Activated naive CD8-positive, alpha-beta T cell treated with anti-CD3 and anti-CD28 coated beads, Interleukin-2, amount 50 U/mL, for 24 hours (primary cell): ENCODE measurements at regions not wholly inside any gene's neighbourhood (a gene's known extent, or its start where the extent isn't known, plus 50 kb on each side); places are given as distances from the start of the nearest gene placed in this dataset.
"Not testable (repeated sequence)": the region's sequence is repeated elsewhere in the genome, so short reads cannot be mapped to it uniquely, and the experiment has no call there.

Experiments used
- ATAC-seq: fragments of 150-1000 bp; cut with Tn5 transposase; one replicate; pipeline ENCODE4 v1.10.0; 2021
- DNase-seq: peaks from one replicate; pipeline ENCODE4 v3.0.0; 2021
- H3K27ac Mint-ChIP-seq: one replicate; pipeline ENCODE4 v1.8.0; 2021; ENCODE audit warnings: mild to moderate bottlenecking, mixed read lengths
- H3K27me3 Mint-ChIP-seq: one replicate; pipeline ENCODE4 v1.8.0; 2021; ENCODE audit warnings: mixed read lengths
- H3K36me3 Mint-ChIP-seq: one replicate; pipeline ENCODE4 v1.8.0; 2021; ENCODE audit warnings: low read depth, mixed read lengths
- H3K4me1 Mint-ChIP-seq: one replicate; pipeline ENCODE4 v1.8.0; 2021; ENCODE audit warnings: mixed read lengths
- H3K4me3 Mint-ChIP-seq: one replicate; pipeline ENCODE4 v1.8.0; 2021; ENCODE audit warnings: mild to moderate bottlenecking, moderate library complexity, mixed read lengths
- H3K9me3 Mint-ChIP-seq: one replicate; pipeline ENCODE4 v1.8.0; 2021; ENCODE audit warnings: mixed read lengths

DNA sequence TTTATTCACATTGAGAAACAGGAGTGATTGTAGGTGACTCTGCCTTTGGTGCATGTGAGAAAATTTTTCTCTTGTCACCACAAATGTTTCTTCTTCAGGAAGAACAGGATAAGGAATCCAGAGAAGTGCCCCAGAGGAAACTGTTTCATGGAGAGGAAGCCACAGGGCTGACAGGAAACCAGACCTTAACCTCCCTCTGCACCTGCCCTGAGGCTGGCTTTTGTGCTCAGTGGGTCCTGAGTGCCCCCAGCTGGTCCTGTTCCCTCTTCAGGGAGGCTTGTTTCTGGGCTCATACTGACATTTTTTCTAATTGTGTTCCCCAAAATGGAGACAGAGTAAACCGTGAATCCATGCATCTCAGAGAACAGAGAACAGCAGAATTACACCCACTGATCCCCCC, 546.3 kb downstream of the GOLGA6L6 start:
- not testable (repeated sequence) for H3K4me3 Mint-ChIP-seq, H3K27me3 Mint-ChIP-seq, H3K36me3 Mint-ChIP-seq, H3K27ac Mint-ChIP-seq, ATAC-seq, DNase-seq, H3K4me1 Mint-ChIP-seq
- peaks cover 13% of the 10 kb centered on the region for H3K9me3 Mint-ChIP-seq

- Mint-ChIP-seq H3K9me3 (peaks cover 20% of the 10 kb centered on the region), H3K27ac (no peak overlapping the region), H3K27me3 (no peaks in the 10 kb centered on the region), H3K36me3 (no peaks in the 10 kb centered on the region), H3K4me1 (no peaks in the 10 kb centered on the region), H3K4me3 (no peak overlapping the region)
- ATAC-seq (no peak), DNase-seq (no peak)
These were observed 549.2 kb downstream of the GOLGA6L6 start for GRCh38 chr15:19992428-19992827.

GRCh38 chr15:19988094-19988660, 553.4 kb downstream of the GOLGA6L6 start:
- DNase-seq (no peak), ATAC-seq (no peak)
- Mint-ChIP-seq H3K9me3 (peaks cover 20% of the 10 kb centered on the region), H3K4me1 (no peaks in the 10 kb centered on the region), H3K27me3 (no peaks in the 10 kb centered on the region), H3K4me3 (no peak overlapping the region), H3K27ac (no peak overlapping the region), H3K36me3 (no peaks in the 10 kb centered on the region)

GRCh38 chr15:19987389-19988048, 554.1 kb downstream of the GOLGA6L6 start:
- Mint-ChIP-seq H3K4me1 (no peaks in the 10 kb centered on the region), H3K27ac (no peak overlapping the region), H3K4me3 (no peak overlapping the region), H3K9me3 (peaks cover 20% of the 10 kb centered on the region), H3K27me3 (no peaks in the 10 kb centered on the region), H3K36me3 (no peaks in the 10 kb centered on the region)
- ATAC-seq = no peak
- DNase-seq = peak; percentile 8

GRCh38 chr15:19984101-19984500, 557.5 kb downstream of the GOLGA6L6 start:
- ATAC-seq (no peak), DNase-seq (no peak)
- H3K9me3 Mint-ChIP-seq = peaks cover 10% of the 10 kb centered on the region
- no peak overlapping the region for H3K27ac Mint-ChIP-seq
- no peaks in the 10 kb centered on the region for H3K4me1 Mint-ChIP-seq
- H3K36me3 Mint-ChIP-seq = no peaks in the 10 kb centered on the region
- H3K27me3 Mint-ChIP-seq = no peaks in the 10 kb centered on the region
- no peak overlapping the region for H3K4me3 Mint-ChIP-seq

DNA sequence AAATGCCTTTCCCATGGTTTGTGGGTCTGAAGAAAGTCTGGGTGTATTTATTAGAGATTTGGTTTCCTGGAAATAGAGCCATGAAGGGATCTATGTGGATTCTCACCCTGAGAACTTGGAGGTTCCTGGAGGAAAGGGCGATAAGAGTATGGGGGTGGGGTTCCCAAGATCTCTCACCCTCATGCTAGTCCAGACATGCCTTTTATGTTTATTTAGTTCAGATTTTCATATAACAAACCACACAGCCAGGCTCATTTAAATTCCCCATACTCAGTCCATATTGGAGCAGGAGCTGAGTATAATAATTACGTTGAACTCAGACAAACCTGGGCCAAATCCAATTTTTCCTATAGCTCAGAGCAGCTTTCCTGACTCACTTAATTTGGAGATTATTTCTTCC, 566.6 kb downstream of the GOLGA6L6 start:
- ATAC-seq = no peak
- Mint-ChIP-seq H3K4me1 (no peaks in the 10 kb centered on the region), H3K4me3 (no peak overlapping the region), H3K36me3 (no peaks in the 10 kb centered on the region), H3K9me3 (peaks cover 8% of the 10 kb centered on the region), H3K27ac (no peak overlapping the region), H3K27me3 (no peaks in the 10 kb centered on the region)
- no peak for DNase-seq

GRCh38 chr15:19973718-19974117, 567.9 kb downstream of the GOLGA6L6 start:
- ATAC-seq = no peak
- H3K9me3 Mint-ChIP-seq = peaks cover 8% of the 10 kb centered on the region
- no peak overlapping the region for H3K4me3 Mint-ChIP-seq
- H3K36me3 Mint-ChIP-seq = no peaks in the 10 kb centered on the region
- no peak overlapping the region for H3K27ac Mint-ChIP-seq
- DNase-seq = peak; percentile 3
- no peaks in the 10 kb centered on the region for H3K4me1 Mint-ChIP-seq
- H3K27me3 Mint-ChIP-seq = no peaks in the 10 kb centered on the region

DNA sequence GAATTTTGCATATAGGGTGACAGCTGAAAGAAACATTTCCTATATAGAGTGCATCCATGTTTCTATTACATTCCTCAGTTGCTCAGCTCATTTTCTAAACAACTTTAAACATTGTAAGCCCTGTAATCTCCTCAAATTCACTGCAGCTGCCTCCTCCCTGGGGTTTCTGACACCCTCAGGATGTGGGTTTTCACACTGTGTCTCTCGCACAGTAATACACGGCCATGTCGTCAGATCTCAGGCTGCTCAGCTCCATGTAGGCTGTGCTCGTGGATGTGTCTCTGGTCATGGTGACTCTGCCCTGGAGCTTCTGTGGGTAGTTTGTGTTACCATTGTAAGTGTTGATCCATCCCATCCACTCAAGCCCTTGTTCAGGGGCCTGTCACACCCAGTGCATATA, 569.0 kb downstream of the GOLGA6L6 start:
- not testable (repeated sequence) for H3K4me1 Mint-ChIP-seq, H3K36me3 Mint-ChIP-seq, DNase-seq, H3K4me3 Mint-ChIP-seq, H3K27ac Mint-ChIP-seq, H3K27me3 Mint-ChIP-seq, ATAC-seq
- peaks cover 12% of the 10 kb centered on the region for H3K9me3 Mint-ChIP-seq

DNA sequence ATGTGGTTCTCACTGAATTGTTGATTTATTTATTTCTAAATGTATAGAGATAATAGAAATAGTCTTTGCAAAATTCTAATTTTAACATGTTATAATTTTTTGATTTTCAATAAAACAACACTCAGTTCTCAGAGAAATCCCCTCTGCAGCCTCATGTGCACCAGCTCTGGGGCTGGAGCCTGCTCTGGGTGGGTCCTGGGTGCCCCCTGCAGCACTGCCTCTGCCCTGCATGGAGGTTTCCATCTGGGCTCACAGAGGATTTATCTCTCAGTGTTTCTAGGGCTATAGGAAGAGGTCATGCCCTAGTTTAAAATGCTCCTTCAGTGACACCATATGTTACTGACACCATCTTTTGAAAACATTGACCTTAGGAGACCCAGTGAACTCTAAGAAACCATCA, 576.0 kb downstream of the GOLGA6L6 start:
- not testable (repeated sequence) for H3K4me1 Mint-ChIP-seq, H3K36me3 Mint-ChIP-seq, H3K4me3 Mint-ChIP-seq, H3K27ac Mint-ChIP-seq, ATAC-seq, DNase-seq, H3K27me3 Mint-ChIP-seq
- H3K9me3 Mint-ChIP-seq = peaks cover 11% of the 10 kb centered on the region

- peaks cover 11% of the 10 kb centered on the region for H3K9me3 Mint-ChIP-seq
- H3K4me1 Mint-ChIP-seq, ATAC-seq, H3K27me3 Mint-ChIP-seq, H3K4me3 Mint-ChIP-seq, H3K27ac Mint-ChIP-seq, DNase-seq, H3K36me3 Mint-ChIP-seq: not testable (repeated sequence)
These were observed 577.1 kb downstream of the GOLGA6L6 start for GRCh38 chr15:19964480-19964879.

DNA sequence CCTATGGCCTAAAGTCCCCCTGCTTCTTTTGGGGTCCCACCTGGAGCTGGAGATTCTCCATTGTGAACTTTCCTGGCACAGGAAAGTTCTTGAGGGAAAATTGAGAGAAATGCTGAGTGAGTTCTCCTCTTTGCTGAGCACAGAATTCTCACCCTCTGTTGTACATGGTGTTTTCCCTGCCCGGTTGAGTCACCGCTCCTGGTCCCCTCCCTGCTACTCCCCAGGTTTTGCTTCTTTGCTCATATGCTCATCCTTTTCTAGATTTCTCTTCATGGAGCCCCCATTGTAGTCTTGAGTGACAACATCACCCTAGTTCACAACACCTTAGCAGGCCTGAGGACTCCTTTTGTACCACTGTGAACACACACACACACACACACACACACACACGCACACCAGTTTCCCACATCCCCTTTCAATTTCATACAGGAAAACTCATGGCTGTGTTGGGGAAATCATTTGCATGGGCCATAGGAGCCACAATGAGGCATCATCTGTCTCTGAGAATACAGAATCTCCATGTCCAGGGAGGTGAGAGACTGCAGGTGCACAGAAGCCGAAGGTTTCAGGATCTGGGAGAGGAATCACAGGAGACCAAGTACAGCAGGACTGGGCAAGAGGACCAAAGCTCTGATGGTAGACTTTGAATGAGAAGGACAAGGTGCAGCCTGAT, 585.3 kb downstream of the GOLGA6L6 start:
- H3K9me3 Mint-ChIP-seq = peaks cover 14% of the 10 kb centered on the region
- no peak for ATAC-seq

DNA sequence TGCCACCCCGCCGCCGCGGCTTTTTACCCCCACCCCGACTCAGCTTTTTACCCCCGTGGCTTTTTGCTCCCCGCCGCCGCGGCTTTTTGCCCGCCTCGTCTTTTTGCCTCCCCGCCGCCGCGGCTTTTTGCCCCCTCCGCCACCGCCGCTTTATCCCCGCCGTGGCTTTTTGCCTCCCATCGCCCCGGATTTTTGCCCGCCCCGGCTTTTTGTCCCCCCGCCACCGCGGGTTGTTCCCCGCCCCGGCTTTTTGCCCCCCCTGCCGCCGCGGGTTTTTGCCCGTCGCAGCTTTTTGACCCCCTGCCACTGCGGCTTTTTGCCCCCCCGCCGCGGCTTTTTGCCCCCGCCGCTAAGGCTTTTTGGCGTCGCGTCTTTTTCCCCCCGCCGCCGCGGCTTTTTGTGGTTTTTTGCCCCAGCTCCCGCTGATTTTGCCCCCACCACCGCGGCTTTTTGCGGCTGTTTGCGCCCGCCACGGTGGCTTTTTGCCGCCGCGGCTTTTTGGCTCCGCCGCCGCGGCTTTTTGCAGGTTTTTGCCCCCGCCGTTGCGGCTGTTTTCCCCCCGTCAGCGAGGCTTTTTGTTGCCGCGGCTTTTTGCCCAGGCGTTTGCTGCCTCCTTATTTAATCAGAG, 597.2 kb downstream of the GOLGA6L6 start:
- ATAC-seq = no peak
- H3K9me3 Mint-ChIP-seq = peaks cover 18% of the 10 kb centered on the region
- H3K36me3 Mint-ChIP-seq = peaks cover 2% of the 10 kb centered on the region
- DNase-seq = no peak
- H3K4me1 Mint-ChIP-seq = no peaks in the 10 kb centered on the region
- H3K4me3 Mint-ChIP-seq = no peak overlapping the region
- peaks cover 5% of the 10 kb centered on the region for H3K27me3 Mint-ChIP-seq
- no peak overlapping the region for H3K27ac Mint-ChIP-seq

More for the DNA sequence above, 585.3 kb downstream of the GOLGA6L6 start:
- peaks cover 2% of the 10 kb centered on the region for H3K27me3 Mint-ChIP-seq
- no peak overlapping the region for H3K4me3 Mint-ChIP-seq
- H3K27ac Mint-ChIP-seq = no peak overlapping the region
- DNase-seq = no peak
- peaks cover 2% of the 10 kb centered on the region for H3K36me3 Mint-ChIP-seq
- H3K4me1 Mint-ChIP-seq = no peaks in the 10 kb centered on the region

- no peaks in the 10 kb centered on the region for H3K4me1 Mint-ChIP-seq
These were observed 598.1 kb downstream of the GOLGA6L6 start for GRCh38 chr15:19943515-19943914.

DNA sequence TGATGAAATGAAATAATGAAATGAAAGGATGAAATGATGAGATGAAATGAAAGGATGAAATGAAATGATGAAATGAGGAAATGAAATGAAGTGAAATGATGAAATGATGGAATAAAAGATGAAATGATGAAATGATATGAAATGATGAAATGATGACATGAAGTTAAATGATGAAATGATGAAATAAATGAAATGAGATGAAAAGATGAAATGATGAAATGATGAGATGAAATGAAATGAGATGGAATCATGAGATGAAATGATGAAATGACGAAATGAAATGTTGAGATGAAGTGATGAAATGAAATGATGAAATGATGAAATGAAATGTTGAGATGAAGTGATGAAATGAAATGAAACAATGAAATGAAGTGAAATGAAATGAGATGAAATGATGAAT, 638.3 kb downstream of the GOLGA6L6 start:
- Mint-ChIP-seq H3K9me3 (peaks cover 23% of the 10 kb centered on the region), H3K27ac (peak overlapping the region; percentile 12), H3K36me3 (peaks cover 14% of the 10 kb centered on the region)
- DNase-seq, H3K4me3 Mint-ChIP-seq, H3K27me3 Mint-ChIP-seq, H3K4me1 Mint-ChIP-seq, ATAC-seq: not testable (repeated sequence)

More at GRCh38 chr15:19943515-19943914, 598.1 kb downstream of the GOLGA6L6 start:
- peaks cover 2% of the 10 kb centered on the region for H3K36me3 Mint-ChIP-seq
- no peak overlapping the region for H3K27ac Mint-ChIP-seq
- no peak for ATAC-seq
- H3K9me3 Mint-ChIP-seq = peaks cover 20% of the 10 kb centered on the region
- peaks cover 5% of the 10 kb centered on the region for H3K27me3 Mint-ChIP-seq
- no peak for DNase-seq
- no peak overlapping the region for H3K4me3 Mint-ChIP-seq

- Mint-ChIP-seq H3K27ac (peak overlapping the region; percentile 12), H3K9me3 (peaks cover 23% of the 10 kb centered on the region), H3K36me3 (peaks cover 14% of the 10 kb centered on the region)
- not testable (repeated sequence) for H3K4me3 Mint-ChIP-seq, H3K27me3 Mint-ChIP-seq, DNase-seq, H3K4me1 Mint-ChIP-seq, ATAC-seq
These were observed 639.2 kb downstream of the GOLGA6L6 start for GRCh38 chr15:19902388-19902787.
